ENCODE measurements at regions not wholly inside any gene's neighbourhood (a gene's known extent, or its start where the extent isn't known, plus 50 kb on each side); places are given as distances from the start of the nearest gene placed in this dataset.

DNA sequence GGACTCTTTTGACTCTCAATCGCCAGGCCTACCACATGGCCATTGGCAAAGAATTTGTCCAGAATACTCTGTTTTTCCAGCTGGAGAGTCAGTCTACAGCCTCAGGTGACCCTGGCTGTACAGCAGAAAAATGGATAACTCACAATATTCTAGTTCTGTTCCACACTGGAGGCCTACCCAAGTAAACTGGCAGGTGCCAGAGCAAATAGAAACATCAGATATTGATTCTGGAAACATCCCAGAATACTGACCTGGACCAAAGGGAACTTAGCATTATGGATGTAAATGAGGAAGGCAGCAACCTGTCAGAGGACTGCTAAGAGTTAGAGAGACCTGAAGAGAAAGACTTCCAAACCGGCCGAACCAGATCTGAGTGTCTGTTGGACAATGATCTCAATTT is 147.9 kb upstream of the SMAD1 start:
- DNase-seq, result no peak
- Histone ChIP-seq H3K27me3 (no peaks in the 10 kb centered on the region), H3K9me3 (no peaks in the 10 kb centered on the region), H3K27ac (no peak overlapping the region), H3K36me3 (no peaks in the 10 kb centered on the region), H3K4me3 (replicated peaks in 1 of 3) (no peak overlapping the region), H3K4me1 (no peaks in the 10 kb centered on the region)
- intact Hi-C loops (cut with DNase I), result no loop called here
- TF ChIP-seq POLR2A (IDR thresholded peaks at IDR 0.05), result no peak
- no peak for TF ChIP-seq CTCF (IDR thresholded peaks at IDR 0.05)
- 68 to 77% methylated on average over 3 of the region's 3 CpGs for WGBS, 2 donors

- no peaks in the 10 kb centered on the region for H3K9me3 ChIP-seq
- no peak for TF ChIP-seq CTCF (IDR thresholded peaks at IDR 0.05)
- TF ChIP-seq POLR2A (IDR thresholded peaks at IDR 0.05), result no peak
- no peak overlapping the region for H3K27ac ChIP-seq
- DNase-seq, result no peak
- H3K27me3 ChIP-seq, result no peaks in the 10 kb centered on the region
- H3K36me3 ChIP-seq, result no peaks in the 10 kb centered on the region
- no peak overlapping the region for H3K4me3 ChIP-seq (replicated peaks in 1 of 3)
- intact Hi-C loops (cut with DNase I), result no loop called here
- 84 to 90% methylated on average over 2 of the region's 2 CpGs for WGBS, 2 donors
- H3K4me1 ChIP-seq, result no peaks in the 10 kb centered on the region
These were observed 146.1 kb upstream of the OTUD4 start for GRCh38 chr4:145326491-145326890.

GRCh38 chr4:145324161-145324560 is 143.8 kb upstream of the OTUD4 start:
- TF ChIP-seq CTCF (IDR thresholded peaks at IDR 0.05), result no peak
- no peak for TF ChIP-seq POLR2A (IDR thresholded peaks at IDR 0.05)
- Histone ChIP-seq H3K4me3 (replicated peaks in 1 of 3) (no peak overlapping the region), H3K27me3 (no peaks in the 10 kb centered on the region), H3K4me1 (no peaks in the 10 kb centered on the region), H3K27ac (no peak overlapping the region), H3K9me3 (no peaks in the 10 kb centered on the region), H3K36me3 (no peaks in the 10 kb centered on the region)
- intact Hi-C loops (cut with DNase I), result no loop called here
- 82% methylated on average over 8 of the region's 8 CpGs for WGBS, 2 donors
- DNase-seq, result no peak

DNA sequence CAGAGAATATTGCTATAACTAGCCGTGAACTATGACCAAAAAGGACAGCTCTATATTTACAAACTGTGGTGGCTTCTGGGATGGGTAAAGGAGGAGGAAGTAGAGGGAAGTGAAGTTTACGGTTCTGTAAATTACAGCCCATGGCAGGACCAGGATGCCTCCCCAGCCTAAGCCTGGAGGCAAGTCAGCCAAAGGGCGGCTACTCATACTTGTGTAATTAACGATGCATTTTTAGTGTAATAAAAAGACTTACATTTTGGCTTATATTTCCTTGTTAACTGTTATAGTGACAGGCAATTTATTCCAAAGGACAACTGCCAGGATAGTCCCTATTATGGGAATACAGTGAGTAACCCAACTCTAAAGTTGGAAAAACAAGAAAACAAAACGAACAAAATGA is 139.9 kb upstream of the OTUD4 start:
- Histone ChIP-seq H3K4me3 (replicated peaks in 1 of 3) (no peak overlapping the region), H3K9me3 (no peaks in the 10 kb centered on the region), H3K27ac (no peak overlapping the region), H3K36me3 (no peaks in the 10 kb centered on the region), H3K4me1 (no peaks in the 10 kb centered on the region), H3K27me3 (no peaks in the 10 kb centered on the region)
- 78% methylated on average over 5 of the region's 5 CpGs for WGBS, 2 donors
- no peak for DNase-seq
- TF ChIP-seq POLR2A (IDR thresholded peaks at IDR 0.05) (no peak), CTCF (IDR thresholded peaks at IDR 0.05) (no peak)
- intact Hi-C loops (cut with DNase I), result no loop called here

DNA sequence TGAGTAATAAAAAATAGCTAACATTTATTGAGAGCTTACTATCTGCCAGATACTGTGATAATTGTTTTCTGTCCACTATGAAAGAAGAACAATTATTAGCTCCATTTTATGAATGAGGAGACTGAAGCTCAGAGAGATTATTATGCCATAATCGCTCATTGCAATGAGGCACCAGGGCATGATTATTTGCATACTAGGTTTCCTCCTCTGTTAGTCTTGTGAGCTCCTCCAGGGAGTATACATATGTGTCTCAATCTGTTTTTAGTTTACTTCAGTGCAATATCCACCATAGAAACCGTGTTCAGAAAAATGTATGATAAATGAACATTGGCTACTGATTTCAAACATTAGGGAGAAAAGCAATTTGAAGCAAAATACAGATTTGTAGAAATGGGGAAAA is 139.4 kb upstream of the OTUD4 start:
- TF ChIP-seq POLR2A (IDR thresholded peaks at IDR 0.05) (no peak), CTCF (IDR thresholded peaks at IDR 0.05) (no peak)
- DNase-seq, result no peak
- H3K27ac ChIP-seq, result no peak overlapping the region
- WGBS, 2 donors, result 71 to 80% methylated on average over 2 of the region's 2 CpGs
- H3K4me3 ChIP-seq (replicated peaks in 1 of 3), result no peak overlapping the region
- no peaks in the 10 kb centered on the region for H3K36me3 ChIP-seq
- H3K4me1 ChIP-seq, result no peaks in the 10 kb centered on the region
- no peaks in the 10 kb centered on the region for H3K9me3 ChIP-seq
- intact Hi-C loops (cut with DNase I), result no loop called here
- no peaks in the 10 kb centered on the region for H3K27me3 ChIP-seq
